GM04504 (cell line): ENCODE measurements at regions not wholly inside any gene's neighbourhood (a gene's known extent, or its start where the extent isn't known, plus 50 kb on each side); places are given as distances from the start of the nearest gene placed in this dataset.

ENCODE experiments used
- DNase-seq: peaks from one replicate; pipeline ENCODE4 v3.0.0-alpha.2; 2012; ENCODE audit warnings: low read depth

DNA sequence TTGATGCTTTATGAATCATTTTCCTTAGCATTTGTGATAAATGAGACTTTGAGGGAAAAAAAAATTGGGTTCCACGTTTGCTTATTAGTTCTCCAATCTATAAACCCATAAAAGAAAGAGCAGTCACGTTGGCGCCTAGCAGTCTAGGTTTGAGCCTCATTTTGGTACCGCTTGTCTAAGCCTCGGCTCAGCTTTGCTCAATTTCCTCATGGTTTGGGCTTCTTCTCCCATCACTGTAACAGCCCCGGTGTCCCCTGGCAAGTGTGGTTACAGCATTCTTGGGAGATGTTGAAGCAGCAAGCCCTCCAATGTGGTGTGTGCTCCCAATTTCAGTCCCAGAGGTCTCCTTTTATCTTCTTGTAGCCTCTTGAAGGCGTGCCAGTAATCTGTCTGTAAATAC is 578.4 kb downstream of the CDK5RAP2 start:
- no peak for DNase-seq

DNA sequence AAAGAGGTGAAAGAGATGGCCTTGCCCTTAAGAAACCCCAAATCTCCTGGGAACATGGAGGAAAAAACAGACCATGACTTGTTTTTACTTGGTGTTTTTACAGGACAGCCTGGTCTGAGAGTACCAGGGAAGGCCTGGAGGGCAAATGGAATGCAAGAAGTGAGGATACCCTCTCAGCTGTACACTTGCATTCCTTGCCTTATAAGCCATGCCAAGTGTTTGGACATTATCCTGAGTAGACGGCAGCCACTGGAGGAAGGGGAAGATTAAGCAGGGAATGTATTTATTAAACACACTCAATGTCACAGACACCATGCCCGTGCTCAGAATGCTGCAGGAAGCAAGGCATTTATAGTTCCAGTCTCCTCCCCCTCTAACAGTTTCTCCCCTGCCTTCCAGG is 581.4 kb downstream of the CDK5RAP2 start:
- no peak for DNase-seq

DNA sequence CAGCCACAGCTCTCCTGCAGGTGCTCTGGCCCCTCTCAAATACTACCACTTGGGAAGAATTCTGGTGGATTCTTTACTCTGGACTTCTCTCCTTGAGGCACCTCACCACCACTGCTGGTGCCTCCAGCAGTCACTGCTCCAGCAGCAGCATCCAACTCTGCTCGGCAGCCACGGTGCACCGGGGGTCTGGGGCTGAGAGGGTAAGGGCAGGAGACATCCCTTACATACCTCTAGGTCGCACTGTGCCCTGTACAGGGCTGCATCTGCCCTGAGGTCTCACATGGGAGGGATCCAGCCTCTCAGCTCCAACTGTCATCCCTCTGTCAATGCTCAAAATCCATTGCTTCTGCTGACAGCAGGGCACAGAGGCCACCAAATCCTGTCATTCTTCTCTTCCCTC is 588.2 kb downstream of the CDK5RAP2 start:
- DNase-seq = no peak

DNA sequence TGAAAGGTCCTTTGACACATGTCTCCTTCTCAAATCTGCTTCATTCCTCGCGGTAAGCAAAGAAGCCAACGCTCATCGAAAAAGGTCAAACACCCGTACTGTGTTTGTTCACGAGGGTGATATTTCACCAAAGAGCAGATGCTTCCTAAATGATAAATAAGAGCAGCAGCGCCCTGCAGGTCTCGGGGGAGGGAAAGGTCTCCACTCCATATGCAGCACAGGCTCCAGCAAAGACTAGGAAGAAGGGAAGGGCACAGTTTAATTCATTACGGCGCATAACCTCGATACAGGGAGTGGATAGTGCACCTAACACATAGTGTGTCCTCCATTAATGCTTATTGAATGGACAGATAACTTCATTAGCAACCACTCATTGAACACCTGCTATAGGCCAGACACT is 593.3 kb downstream of the CDK5RAP2 start:
- no peak for DNase-seq

DNA sequence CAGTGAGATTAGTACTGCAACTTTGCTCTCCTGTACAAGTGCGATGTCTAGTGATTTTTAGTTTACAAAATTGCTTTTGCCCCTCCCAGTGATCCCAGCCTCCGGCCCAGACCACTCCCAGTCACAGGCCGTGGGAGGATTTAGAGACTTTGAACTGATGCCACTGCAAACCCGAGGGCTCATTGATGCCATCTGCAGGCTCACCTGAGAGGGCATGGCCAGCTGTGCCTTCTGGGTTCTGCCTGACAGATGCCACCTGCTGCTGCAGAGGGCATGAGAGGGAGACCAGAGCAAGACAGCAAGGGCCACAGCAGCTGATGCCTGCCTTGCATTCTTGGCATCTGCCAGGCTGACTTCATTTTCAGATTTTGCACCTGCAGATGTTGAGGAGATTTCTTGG is 593.8 kb downstream of the CDK5RAP2 start:
- DNase-seq = no peak

DNA sequence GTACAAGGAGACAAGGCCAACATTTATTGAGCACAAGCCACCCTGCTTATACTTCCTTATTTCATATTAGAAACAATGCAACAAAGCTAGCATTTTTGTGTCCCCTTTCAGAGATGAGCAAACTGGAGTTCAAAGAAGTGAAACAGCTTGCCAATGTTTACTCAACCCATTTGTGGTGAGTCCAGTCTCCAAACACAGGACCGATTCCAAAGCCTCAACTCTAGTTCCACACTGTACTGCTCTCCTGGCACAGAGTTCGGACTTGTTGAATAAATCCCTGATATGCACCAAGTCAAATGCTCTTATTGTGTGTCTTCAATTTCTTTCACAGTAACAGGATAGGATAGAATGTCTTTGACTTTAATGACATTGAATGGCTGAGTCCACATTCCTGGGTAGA is 604.8 kb upstream of the BRINP1 start:
- DNase-seq = no peak

DNA sequence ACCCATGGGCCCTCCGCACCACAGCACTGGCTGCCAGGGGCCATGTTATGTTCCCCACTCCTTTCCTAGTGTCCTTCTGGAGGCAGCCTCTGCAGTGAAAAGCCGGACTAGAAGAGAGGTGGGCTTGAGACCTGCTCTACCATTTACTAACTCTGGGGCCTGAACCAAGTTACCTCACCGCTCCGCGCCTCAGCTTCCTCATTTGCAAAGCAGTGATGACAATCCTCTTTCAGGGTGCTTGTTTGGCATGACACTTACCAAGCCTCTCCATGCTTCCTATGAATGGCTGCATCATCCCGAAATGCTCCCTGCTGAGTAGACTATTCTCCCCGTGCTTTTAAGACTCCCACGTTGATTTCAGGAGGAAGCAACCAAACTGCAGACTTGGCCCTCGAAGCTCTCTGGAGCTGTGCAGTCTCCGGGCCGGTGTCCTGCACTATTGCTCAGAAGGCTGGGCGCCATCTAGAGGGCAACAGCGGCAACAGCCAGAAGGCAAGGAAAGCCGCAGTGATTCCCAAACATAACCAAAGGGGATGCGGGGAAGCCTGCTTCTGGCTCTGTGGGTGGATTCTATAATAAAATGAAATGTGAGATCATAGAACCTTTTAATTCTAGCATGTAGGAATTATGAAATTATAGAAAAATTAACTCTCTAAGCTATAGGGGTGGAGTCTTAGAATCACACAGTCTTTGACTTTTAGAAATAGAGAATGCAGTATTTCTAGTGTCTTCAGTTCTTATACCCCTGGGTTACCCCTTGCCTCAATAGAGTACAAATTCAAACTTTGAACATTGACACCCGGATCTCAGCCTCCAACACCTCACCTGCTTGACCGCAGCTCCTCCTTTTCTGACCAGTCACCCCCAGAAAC is 599.8 kb upstream of the BRINP1 start:
- peak; percentile 54 for DNase-seq

DNA sequence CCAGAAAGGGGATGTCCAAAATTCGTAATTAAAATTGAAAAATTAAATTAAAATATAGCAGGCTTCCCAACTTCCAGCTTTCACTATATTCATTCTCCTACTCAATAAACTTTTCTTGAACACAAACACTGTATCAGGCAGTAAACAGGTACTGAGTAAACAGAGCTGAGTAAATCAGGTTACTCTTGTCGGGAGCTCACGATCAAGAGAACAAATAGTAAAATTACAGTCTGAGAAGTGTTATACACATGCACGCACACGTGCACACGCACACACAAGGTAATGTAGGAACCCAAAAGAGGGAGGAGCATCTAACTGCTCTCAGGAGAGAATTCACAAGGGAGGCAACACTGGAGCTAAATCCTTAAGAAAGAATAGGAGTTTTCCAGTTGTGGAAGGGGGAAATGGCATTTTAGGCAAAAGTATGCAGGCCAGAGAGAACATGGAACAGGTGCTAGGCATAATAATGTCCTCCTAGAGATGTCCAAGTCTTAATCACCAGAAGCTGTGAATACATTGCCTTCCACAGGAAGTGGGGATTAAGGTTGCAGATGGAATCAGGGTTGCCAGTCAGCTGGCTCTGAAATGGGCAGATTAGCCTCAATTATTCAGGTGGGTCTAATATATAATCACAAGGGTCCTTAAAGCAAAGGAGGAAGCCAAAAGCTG is 598.8 kb upstream of the BRINP1 start:
- DNase-seq = no peak

DNA sequence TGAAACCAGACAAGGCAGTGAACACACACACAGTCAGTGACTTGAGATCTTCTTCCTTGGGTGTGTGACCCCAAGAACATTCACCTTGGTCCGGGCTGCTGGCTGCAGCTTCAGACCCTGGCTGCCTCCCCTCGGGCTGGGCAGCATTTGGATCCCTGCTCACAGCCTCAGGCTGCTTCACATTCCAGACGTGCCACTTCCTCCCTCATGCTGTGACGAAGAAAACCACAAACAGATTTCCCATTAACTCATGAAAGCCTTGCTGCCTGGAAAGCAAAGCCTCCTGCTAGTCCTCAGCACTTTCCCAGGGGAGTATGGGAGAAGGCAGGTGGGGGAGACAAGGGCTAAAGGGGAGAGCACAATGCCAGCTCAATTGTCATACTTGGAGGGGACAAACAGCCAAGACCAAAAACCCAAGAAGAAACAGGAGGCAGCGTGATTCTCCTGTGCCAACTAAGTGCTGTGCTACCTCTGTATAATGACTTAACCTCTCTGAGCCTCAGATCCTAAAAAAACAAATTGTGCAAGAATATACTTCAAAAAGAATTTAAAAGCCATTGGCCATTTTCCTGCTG is 594.6 kb upstream of the BRINP1 start:
- DNase-seq = peak; percentile 85

DNA sequence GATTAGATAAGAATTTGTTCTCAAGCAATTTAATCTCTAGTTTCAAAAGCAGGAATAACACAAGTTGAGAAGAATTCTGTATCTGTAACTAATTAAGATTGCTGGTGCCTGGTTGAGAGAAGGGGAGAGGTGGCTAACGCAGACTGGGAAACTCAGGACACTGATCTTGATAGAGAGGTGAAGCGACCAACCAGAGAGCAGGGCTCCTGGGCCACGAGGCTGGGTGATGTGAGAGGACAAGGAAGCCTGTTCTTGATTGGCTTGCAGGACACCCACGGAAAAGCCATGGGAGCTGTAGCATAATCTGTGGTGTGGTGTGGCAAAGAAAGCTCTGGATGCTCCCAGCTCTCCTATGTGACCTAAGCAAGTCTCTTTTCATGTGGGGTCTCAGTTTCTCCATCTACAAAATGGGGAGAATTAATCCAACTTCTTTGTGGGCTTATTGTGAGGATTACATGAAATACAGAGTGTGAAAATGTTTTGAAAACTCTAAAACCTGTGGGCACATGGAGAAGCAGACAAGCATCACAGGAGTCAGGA is 594.1 kb upstream of the BRINP1 start:
- peak; percentile 91 for DNase-seq

DNA sequence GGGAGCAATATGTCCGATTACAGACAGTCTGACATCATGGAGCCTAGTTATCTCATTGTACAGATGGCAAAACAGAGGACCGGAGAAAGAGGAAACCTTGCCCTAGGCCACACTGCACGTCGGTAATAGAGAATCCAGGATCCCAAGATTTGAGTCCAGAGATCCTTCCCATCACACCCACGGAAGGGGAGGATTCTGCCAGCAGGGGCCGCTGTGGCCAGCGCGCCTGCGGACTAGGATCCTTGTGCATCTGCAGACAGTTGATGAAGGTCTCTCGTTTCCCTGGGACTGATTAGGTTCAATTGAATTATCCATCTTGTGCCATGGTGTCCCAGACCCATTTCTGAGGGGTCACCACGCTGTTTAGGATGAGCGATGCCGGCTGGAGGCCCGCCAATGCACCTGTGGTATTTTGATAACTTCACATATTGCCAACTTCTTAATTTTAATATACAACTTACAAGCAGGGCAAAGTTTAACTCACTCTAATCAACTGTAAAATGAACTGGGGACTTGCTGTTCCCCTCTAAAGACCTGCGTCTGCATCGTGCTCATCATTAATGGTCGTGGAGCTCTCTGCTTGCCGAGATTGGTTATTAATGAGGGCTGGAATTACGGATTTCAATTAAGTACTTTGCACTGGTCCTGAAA is 592.7 kb upstream of the BRINP1 start:
- DNase-seq = no peak

DNA sequence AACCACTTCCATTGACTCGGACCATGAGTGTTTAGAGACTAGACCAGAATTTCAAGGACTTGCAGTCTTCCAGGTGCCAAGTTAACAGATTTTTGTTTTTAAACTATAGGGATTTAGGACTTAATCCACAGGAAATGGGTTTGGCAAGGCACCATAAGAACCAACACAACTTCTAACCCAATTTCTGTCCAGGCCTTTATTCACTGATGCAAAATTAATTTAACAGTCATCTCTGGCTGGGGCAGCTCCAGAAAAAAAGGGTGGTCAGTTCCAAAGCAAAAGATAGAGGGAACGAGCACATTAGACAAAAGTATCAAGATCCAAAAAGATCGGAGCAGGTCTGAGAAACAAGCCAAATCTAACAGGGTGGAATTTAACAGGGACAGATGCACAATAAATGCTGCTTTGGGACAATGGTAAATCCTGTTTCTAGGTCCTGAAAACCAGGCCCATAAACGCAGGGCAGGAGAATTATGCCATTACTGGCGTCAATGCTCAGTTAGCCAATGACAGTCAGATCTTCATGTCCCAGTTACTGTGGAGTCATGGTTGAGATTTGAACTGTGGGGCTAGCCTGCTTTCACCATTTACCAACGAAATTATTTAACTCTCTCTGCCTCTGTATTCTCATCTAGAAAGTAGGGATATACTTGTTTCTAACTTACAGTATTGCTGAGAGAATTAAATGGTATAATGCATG is 590.8 kb upstream of the BRINP1 start:
- DNase-seq = no peak

DNA sequence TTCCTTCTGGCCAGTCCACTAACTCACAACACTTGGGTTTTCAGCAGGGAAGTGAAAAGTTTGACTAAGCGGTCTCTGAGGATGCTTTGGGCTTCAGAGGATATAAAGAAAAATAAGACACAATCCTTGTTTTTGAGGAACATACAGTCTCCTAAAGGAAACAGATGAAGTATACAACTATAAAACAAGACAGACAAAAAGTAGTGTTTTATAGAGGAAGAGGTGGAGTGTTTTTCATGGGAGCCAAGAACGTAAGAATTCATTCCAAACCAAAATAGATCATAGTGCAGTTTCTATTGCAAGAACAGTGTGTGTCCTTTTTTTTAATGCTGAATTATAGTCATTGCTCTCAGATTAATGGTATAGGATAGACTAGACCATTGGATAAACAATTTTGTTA is 586.9 kb upstream of the BRINP1 start:
- DNase-seq = no peak

DNA sequence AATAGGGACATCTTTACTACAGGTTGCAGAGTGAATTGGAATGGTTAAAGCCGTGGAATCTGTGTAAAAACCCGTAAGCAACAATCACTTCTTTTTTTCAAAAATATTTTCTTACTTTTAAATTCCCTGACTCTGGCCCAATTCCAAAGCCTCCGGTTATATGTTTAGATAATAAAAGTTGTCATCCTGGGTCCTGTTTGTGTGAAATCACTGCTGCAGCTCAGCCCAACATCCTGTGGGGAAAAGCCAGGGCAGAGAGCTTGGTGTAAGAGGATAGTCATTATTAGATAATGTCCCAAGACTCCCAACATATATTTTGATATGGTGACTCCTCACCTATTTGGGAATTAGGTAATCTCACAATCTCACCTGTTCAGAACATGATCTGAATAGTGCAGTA is 586.0 kb upstream of the BRINP1 start:
- no peak for DNase-seq

DNA sequence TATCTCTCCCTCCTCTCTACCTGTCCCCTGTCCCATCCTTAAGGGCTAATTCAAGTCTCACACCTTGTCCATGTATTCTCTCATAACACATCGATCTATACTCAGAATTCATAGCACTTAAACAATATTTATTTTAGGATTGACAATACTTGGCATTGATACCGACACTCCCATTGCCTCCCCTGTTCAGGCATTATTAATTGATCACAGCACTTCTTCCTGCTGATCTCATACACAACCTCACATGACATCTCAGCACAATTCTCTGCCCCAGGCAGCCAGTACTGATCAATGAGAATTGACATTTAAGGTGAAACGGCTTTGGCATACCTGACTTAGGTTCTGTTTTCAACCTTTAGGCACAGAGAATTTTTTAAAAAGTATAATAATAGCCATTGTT is 582.4 kb upstream of the BRINP1 start:
- no peak for DNase-seq

DNA sequence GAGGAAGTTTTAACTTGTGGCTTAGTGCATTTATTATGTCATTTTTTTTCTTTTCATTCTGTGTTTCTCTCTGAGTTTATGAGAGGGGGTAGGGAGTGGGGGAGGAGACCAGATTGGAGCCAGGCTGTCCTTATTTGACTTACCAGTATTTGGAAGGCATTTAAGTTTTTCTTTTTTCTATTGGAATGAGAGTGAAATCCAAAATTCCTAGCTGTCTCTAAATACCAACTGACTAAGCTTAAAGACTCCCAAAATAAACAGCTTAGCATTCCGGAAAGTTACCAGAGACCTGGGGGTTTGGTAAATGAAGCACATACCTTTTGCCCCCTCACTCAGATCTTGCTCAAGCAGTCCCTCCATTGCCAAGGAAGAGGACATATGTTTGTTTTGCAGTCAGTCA is 581.9 kb upstream of the BRINP1 start:
- DNase-seq = peak; percentile 72

DNA sequence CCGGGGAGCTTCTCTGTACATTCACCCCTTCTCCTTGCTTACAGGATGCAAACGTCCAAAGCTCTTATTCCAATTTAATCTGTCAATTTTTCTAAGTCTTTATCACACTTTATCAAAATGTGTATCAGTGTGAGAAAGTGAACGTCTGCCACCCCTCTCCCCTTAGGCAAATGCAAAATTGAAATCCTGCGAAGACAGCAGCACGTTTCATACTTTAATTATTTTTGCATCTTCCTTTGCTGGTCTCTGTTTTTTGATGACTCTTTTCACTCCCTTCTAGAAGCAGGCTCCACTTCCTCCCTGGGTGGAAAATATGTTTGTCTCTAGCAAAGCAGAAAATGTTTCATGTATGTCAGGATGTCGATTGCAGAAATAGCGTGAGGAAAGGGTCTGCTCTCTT is 576.5 kb upstream of the BRINP1 start:
- DNase-seq = no peak

DNA sequence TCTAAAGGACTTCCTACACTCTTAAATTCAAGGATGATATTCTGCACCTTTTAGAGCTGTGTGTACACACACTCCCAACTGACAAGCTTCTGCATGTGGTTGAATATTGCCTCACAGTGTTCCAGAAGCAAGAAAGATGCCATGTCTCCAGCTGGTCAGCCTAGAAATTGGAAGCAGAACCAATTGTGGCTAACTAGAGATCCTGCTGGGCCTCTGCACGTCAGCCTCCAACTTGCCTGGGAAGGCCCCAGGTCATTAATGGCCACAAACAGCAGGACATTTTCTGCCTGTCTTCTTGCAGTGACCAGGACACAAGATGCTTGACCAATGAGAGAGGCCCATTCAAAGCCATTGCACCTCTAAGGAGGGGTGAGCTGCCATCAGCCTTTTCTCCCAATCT is 571.9 kb upstream of the BRINP1 start:
- no peak for DNase-seq

DNA sequence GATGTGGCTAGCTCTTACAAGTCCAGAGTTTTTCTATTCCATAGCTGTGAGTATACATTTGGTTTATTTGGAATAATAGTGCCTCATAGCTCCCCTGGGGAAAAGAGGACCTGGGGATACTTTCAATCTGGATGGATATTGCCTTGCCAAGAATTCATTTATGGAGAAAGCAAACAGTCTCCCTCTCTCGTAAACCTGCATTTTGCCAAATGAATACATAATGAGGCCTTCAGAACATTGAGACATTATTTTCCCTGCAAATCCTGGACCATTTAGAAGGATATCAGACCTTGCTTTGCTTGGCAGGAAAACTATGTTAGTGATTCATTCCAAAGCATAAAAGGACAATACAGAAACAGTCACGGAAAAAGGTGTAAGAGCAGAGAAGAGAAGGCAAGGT is 569.6 kb upstream of the BRINP1 start:
- DNase-seq = no peak

DNA sequence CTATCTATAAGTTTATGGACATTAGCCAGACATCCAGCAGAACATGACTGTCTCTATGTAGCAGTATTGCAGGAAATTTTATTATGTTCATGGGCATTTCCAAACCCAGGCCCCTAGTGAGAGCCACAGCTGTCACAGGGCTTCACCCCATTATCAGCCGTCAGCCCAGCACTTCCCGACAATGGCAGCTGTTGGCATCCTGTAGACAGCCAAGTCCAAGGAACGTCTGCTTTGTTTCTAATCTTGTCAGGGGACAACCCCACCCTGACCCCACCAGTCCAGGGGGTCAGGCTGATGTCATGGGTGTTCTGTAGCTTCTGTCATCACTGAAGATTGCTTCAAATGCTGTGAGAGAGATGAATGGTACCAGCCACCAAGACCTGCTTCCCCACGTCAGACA is 565.3 kb upstream of the BRINP1 start:
- no peak for DNase-seq

DNA sequence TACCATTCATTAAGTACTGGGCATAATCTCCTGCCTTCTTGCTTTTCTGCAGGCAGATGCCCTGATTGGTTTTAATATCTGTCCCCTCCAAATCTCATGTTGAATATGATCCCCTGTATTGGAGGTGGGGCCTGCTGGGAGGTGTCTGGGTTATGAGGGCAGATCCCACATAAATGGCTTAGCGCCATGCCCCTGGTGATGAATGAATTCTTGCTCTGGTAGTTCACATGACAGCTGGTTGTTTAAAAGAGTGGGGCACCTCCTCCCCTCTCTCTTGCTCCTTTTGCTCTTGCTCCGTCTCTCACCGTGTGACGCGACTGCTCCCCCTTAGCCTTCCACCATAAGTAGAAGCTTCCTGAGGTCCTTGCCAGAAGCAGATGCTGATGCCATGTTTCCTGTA is 564.0 kb upstream of the BRINP1 start:
- no peak for DNase-seq

DNA sequence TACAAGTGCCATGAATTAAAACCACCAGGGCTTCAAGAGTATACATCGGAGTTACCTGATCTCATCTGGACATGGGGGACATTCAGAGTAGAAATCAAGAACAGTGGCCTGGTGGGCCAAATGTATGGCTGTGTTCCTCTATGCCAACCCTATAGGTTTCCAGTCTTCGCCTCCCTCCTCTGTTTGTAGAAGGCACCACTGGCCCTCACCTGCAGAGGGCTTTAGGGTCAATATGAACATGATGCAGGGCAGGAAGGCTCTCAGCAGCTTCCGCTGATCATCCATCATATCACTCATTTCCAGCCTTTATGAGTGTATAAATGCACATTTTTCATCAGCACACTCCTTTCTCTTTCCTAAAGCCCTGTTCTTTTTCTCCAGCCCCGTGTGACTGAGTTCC is 555.5 kb upstream of the BRINP1 start:
- DNase-seq = no peak
